ENCODE measurements at regions not wholly inside any gene's neighbourhood (a gene's known extent, or its start where the extent isn't known, plus 50 kb on each side); places are given as distances from the start of the nearest gene placed in this dataset.

DNA sequence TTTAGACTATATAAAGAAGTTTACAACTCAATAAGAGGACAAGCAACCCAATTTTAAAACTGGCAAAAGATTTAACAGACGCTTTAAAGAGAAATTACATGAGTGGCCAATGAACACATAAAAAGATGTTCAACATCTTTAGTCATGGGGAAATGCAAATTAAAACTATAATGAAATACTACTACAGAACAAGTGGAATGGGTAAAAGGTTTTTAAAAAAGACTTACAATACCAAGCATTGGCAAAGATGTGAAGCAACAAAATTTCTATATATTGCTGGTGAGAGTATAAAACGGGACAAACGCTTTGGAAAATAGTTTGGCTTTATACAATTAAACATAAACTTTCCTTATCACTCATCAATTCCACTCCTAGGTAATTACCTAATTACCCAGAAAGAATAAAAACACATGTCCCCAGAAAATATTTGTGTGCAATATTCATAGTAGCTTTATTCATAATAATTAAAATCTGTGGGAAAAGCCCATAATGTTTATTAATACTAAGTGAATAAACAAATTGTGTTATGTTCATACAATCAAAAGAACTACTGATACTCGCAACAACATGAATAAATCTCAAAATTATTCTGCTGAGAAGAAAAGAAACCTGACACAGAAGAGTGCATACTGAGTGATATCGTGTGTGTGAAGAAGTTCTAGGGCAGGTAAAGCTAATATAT is 76.7 kb upstream of the MYCN start:
- no peak for DNase-seq (ENCODE audit: low spot score)

- DNase-seq (ENCODE audit: low spot score): no peak
Measured at GRCh38 chr2:15864176-15864769, 76.1 kb upstream of the MYCN start.

GRCh38 chr2:15865923-15866322 is 74.4 kb upstream of the MYCN start:
- DNase-seq (ENCODE audit: low spot score): no peak

GRCh38 chr2:15866563-15867193 is 73.7 kb upstream of the MYCN start:
- DNase-seq (ENCODE audit: low spot score): no peak

GRCh38 chr2:15867194-15868171 is 72.9 kb upstream of the MYCN start:
- DNase-seq (ENCODE audit: low spot score): no peak

DNA sequence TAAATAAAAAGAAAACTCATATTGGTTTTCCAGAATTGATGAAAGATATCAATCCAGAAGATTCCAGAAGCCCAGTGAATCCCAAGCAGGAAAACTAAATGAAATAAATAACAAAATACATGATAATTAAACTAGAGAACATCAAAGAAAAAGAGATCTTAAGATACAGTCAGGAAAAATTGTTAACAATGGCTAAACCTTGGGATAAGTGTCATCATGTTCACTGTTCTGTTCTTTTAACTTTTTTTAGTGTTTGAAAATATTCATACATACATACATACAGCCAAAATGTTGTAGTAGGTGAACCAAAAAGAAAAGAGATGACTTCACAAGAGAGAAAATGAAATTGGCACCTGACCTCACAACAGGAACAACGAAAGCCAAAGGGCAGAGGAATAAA is 72.2 kb upstream of the MYCN start:
- DNase-seq (ENCODE audit: low spot score): no peak

GRCh38 chr2:15868704-15869103 is 71.6 kb upstream of the MYCN start:
- no peak for DNase-seq (ENCODE audit: low spot score)

DNA sequence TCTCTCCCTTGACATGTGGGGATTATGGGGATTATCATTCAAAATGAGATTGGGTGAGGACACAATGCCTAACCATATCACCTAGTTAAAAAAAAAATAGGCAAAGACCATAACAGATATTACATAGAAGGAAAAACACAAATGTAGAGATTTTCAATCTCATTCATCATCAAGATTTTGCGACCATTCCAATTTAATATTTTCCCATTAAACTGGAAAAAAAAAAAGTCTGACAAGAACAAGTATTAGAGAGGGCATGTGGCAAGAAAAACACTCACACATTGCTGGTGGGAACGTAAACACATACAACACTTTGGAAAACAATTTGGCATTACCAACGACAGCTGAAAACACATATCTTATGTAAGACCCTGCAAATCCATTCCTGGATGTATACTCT is 71.0 kb upstream of the MYCN start:
- no peak for DNase-seq (ENCODE audit: low spot score)

DNA sequence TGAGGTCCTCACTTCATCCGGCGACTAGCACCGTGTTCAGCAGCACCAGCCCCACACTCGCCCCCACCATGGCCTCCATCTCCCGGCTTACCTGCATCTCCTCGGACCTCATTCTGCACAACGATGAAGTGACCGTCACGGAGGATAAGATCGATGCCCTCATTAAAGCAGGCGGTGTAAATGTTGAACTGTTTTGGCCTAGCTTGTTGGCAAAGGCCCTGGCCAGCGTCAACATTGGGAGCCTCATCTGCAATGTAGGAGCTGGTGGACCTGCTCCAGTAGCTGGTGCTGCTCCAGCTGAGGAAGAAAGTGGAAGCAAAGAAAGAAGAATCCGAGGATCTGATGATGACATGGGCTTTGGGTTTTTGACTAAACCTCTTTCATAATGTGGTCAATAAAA is 70.5 kb upstream of the MYCN start:
- DNase-seq (ENCODE audit: low spot score): no peak

DNA sequence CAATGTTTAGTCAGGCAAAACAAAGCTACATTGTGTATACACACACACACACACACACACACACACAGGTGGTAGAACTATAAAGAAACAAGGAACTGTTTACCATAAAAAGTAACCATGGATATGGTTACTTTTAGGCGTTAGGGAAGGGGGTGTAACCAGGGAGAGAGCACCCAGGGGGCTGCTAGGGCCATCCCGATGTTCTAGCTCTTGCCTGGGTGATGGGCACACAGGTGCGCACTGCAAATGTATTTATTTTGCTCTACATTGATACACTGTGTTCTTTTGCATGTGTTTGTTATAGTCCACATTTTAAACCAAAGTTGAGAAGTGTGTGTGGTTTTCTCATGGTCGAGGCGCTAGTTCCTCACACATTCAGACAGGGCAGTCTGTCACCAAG is 69.8 kb upstream of the MYCN start:
- DNase-seq (ENCODE audit: low spot score): no peak

GRCh38 chr2:15871239-15871783 is 69.0 kb upstream of the MYCN start:
- no peak for DNase-seq (ENCODE audit: low spot score)

DNA sequence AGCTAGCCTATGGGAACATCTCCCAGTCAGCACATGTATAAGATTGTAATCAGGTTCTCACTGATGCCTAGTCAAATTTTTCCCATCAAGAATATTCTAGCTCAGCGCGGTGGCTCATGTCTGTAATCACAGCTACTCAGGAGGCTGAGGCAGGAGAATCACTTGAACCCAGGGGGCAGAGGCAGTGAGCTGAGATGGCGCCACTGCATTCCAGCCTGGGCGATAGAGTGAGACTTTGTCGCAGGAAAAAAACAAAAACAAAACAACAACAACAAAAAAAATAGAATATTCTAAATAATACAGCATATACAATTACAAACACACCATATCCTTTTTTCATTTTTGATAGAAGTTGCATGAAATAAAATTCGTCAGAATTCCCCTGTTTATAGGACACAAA is 67.5 kb upstream of the MYCN start:
- DNase-seq (ENCODE audit: low spot score): no peak

DNA sequence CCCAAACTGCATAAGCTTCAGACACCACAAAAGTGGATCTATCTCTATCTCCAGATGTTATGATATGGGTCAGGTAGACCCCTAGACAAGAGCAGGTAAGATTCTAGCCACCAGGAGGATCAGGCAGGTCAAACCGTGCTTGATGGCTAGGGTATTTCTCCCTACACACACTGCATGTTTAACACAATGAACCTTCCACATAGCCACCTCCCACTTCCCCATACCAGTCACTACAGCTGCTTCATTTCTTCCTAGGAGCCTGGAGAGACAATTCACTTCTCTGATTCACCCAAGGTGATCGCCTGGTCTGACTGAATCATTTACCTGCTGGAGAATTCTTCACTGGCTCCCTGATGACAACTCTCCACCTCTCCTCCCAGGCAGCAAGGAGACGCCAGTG is 66.0 kb upstream of the MYCN start:
- DNase-seq (ENCODE audit: low spot score): no peak

DNA sequence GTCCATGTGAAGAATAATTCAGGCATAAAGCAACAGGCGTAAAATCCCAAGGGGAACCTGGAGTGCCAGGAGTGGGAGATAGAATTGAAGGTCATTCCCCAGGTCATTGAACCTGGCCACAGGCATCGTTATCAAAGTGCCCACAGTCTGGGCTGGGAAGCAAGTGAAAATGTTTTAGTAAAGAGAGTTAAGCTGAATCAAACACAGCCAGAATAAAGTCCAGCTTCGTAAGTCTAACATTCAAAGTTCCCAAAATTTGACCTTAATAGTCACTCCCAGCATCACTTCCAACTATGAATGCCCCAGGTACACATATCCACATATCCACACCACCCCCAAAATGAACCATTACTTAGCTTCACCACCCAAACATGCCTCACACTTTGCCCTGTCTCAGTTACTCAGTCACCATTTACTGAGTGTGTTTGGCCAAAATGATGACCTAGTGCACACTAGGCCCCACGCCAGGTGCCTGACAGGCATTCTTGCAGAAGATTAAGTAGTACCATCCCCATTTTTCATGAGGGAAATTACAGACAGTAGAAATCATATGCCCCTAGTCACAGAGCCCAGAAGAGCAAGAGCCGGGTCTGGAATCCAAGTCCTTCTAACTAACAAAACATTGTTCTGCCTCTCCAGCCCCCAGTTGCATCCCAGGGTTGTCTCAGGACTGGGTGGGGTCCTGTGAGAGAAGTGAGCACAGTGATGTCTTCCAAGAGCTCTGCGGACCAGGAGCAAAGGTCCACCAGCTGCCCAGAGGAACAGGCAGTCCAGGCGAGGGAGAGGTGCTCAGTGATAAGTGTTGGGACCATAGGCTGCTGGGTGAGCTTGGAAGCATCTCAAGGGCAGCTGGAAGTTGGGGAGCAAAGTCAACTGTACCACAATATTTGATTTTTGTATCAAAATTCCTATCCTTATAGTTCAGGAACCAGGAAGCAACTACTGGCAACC is 65.2 kb upstream of the MYCN start:
- DNase-seq (ENCODE audit: low spot score): no peak

- DNase-seq (ENCODE audit: low spot score): no peak
Measured at GRCh38 chr2:15875969-15876705, 64.2 kb upstream of the MYCN start.

DNA sequence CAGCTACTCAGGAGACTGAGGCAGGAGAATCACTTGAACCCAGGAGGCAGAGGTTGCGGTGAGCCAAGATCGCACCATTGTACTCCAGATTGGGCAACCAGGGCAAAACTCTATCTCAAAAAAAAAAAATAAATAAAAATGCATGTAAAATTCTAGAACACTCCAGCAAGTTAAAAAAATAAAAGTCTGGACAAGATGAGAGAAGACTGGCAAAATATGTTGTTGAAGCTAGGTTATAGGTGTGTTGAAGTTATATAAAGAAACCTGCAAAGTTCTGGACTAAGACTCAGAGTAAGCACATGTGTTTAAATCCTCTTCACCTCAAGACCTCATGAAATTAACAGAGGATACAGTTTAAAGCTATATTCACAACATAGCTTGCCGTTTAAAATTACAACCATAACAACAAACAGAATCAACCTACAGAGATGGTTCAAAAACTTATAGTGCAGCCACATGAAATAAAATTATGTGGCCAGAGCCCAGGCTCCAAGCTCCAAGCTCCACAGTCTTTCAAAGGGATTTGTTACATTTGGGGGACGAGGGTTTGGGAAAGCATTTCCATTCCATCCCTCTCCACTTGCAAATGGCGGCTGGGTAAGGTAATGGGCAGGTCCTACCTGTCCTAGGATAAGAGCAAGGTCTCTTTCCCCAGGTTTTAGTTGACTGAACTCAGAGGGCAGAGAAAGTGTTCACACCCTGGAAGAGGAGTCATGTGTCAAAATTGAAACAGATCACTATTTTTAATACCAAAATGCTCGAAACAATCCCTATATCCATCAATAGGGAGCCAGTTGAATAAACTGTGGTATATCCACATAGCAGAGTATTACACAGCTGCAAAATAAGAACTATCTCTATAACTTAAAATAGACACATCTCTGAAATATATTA is 59.9 kb upstream of the MYCN start:
- DNase-seq (ENCODE audit: low spot score): no peak

DNA sequence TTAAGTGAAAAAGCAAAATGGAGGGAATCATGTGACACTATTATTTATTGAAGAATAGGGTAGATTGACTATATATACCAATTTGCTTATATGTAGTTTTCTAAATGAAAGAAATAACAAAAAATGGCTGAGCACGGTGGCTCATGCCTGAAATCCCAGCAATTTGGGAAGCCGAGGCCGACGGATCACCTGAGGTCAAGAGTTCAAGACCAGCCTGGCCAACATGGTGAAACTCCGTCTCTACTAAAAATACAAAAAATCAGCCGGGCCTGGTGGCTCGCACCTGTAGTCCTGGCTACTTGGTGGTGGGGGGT is 59.3 kb upstream of the MYCN start:
- DNase-seq (ENCODE audit: low spot score): no peak

DNA sequence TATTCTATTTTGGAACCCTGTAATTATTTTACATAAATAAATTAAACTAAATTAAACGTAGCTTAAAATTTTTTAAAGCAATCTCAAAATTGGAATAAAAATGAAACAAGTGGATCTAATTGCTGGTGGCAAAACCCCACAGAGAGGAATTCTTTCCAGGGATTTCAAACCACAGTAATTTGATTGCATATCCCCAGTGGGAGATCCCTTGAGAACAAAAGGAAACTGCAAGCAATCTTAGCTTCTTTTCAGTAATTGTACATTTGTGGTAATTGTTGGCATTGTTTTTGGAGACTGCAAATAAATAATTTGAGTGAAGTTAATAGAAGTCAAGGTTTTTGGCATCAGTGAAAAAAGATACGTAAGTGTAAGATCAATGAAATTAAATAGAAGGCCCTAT is 58.7 kb upstream of the MYCN start:
- no peak for DNase-seq (ENCODE audit: low spot score)

DNA sequence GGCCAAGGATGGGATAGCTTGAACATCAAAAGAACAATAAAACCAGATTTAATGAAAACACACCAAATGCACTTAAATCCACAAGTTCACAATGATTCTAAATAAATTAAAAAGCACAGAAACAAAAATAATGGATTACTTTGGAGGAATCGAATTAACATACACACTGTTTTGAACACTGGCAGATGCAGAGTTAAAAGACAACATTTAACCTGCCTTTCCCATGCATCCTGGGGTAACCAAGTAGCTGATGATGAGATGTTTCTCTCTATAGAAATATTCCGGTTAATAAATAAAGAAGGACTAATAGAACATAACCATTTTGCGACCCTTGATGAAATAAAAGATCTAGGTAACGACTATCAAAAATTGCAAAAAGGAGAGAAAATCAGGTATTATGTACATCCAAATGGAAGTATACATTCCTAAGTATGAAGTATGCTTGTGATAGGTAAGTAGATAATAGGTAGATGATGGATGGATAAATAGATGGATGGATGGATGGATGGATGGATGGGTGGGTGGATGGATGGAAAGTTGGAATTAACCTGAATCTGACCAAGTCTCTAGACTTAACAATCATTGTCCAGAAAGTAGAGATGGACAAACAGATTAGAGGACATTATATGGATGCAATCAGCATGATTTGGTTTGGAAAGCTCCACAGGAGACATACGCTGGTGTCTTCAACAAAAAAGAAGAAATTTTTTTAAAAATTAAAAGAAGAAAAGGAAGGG is 57.4 kb upstream of the MYCN start:
- no peak for DNase-seq (ENCODE audit: low spot score)
